ENCODE measurements at regions not wholly inside any gene's neighbourhood (a gene's known extent, or its start where the extent isn't known, plus 50 kb on each side); places are given as distances from the start of the nearest gene placed in this dataset.

GRCh38 chr14:65241125-65241752 lies 138.9 kb upstream of the MAX start:
- no peak for TF ChIP-seq CTCF (IDR thresholded peaks at IDR 0.05)
- no peak for TF ChIP-seq POLR2A (IDR thresholded peaks at IDR 0.05)
- TF ChIP-seq POLR2AphosphoS5 (IDR thresholded peaks at IDR 0.05; ENCODE audit: insufficient read depth in 1 of 2, low read depth in 1 of 2), result no peak
